CMK (cell line): ENCODE measurements at regions not wholly inside any gene's neighbourhood (a gene's known extent, or its start where the extent isn't known, plus 50 kb on each side); places are given as distances from the start of the nearest gene placed in this dataset.
"Not testable (repeated sequence)": the region's sequence is repeated elsewhere in the genome, so short reads cannot be mapped to it uniquely, and the experiment has no call there.

Source experiments
- DNase-seq: peaks from one replicate; pipeline ENCODE4 v3.0.0-alpha.2; 2010; ENCODE audit warnings: low read depth

- no peak for DNase-seq
Observed at GRCh38 chr5:167415779-167416746, 875.4 kb upstream of the WWC1 start.

GRCh38 chr5:167417662-167418061, 873.8 kb upstream of the WWC1 start:
- no peak for DNase-seq

- DNase-seq: no peak
Observed at GRCh38 chr5:167425161-167425560, 866.3 kb upstream of the WWC1 start.

- DNase-seq: no peak
Observed at GRCh38 chr5:167426501-167426900, 864.9 kb upstream of the WWC1 start.

GRCh38 chr5:167427641-167428040, 863.8 kb upstream of the WWC1 start:
- not testable (repeated sequence) for DNase-seq

GRCh38 chr5:167440846-167441245, 850.6 kb upstream of the WWC1 start:
- DNase-seq: no peak

GRCh38 chr5:167442922-167443321, 848.5 kb upstream of the WWC1 start:
- no peak for DNase-seq

GRCh38 chr5:167447466-167448375, 843.7 kb upstream of the WWC1 start:
- no peak for DNase-seq

- DNase-seq: no peak
Observed at GRCh38 chr5:167448376-167448775, 843.1 kb upstream of the WWC1 start.

GRCh38 chr5:167451076-167451475, 840.4 kb upstream of the WWC1 start:
- no peak for DNase-seq

- DNase-seq: no peak
Observed at GRCh38 chr5:167452136-167452535, 839.3 kb upstream of the WWC1 start.

GRCh38 chr5:167453246-167454030, 838.0 kb upstream of the WWC1 start:
- no peak for DNase-seq

- no peak for DNase-seq
Observed at GRCh38 chr5:167458412-167458811, 833.0 kb upstream of the WWC1 start.

- no peak for DNase-seq
Observed at GRCh38 chr5:167460449-167461020, 830.9 kb upstream of the WWC1 start.

- no peak for DNase-seq
Observed at GRCh38 chr5:167463939-167464338, 827.5 kb upstream of the WWC1 start.

- DNase-seq: no peak
Observed at GRCh38 chr5:167466992-167467391, 824.5 kb upstream of the WWC1 start.

- DNase-seq: no peak
Observed at GRCh38 chr5:167472566-167473108, 818.8 kb upstream of the WWC1 start.

GRCh38 chr5:167478188-167478587, 813.3 kb upstream of the WWC1 start:
- no peak for DNase-seq

GRCh38 chr5:167479779-167480178, 811.7 kb upstream of the WWC1 start:
- DNase-seq: no peak

- DNase-seq: no peak
Observed at GRCh38 chr5:167481345-167481744, 810.1 kb upstream of the WWC1 start.

- no peak for DNase-seq
Observed at GRCh38 chr5:167482555-167482954, 808.9 kb upstream of the WWC1 start.
